DND-41 (cell line): ENCODE measurements at regions not wholly inside any gene's neighbourhood (a gene's known extent, or its start where the extent isn't known, plus 50 kb on each side); places are given as distances from the start of the nearest gene placed in this dataset.

Source experiments
- EZH2 ChIP-seq: IDR thresholded peaks from 3 replicates; pipeline ENCODE4 v1.6.1; 2012; ENCODE audit warnings: borderline replicate concordance, low read depth, mild to moderate bottlenecking, moderate library complexity, low read length, inconsistent platforms; ENCODE audit not compliant: severe bottlenecking
- TF ChIP-seq, protein P1 (sequence below): IDR thresholded peaks from 2 replicates; pipeline ENCODE4 v1.5.1; 2012; ENCODE audit warnings: borderline replicate concordance, low read length, moderate library complexity, mild to moderate bottlenecking; ENCODE audit not compliant: poor library complexity, severe bottlenecking; ENCODE audit errors: extremely low read depth

- TF ChIP-seq, protein P1, sequence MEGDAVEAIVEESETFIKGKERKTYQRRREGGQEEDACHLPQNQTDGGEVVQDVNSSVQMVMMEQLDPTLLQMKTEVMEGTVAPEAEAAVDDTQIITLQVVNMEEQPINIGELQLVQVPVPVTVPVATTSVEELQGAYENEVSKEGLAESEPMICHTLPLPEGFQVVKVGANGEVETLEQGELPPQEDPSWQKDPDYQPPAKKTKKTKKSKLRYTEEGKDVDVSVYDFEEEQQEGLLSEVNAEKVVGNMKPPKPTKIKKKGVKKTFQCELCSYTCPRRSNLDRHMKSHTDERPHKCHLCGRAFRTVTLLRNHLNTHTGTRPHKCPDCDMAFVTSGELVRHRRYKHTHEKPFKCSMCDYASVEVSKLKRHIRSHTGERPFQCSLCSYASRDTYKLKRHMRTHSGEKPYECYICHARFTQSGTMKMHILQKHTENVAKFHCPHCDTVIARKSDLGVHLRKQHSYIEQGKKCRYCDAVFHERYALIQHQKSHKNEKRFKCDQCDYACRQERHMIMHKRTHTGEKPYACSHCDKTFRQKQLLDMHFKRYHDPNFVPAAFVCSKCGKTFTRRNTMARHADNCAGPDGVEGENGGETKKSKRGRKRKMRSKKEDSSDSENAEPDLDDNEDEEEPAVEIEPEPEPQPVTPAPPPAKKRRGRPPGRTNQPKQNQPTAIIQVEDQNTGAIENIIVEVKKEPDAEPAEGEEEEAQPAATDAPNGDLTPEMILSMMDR: no peak
- no peak for TF ChIP-seq EZH2
Measured at GRCh38 chr6:90975741-90976140, 388.9 kb upstream of the MAP3K7 start.
